HG03103 (cell line): ENCODE measurements at regions not wholly inside any gene's neighbourhood (a gene's known extent, or its start where the extent isn't known, plus 50 kb on each side); places are given as distances from the start of the nearest gene placed in this dataset.

Source experiments
- ATAC-seq: cut with Tn5 transposase; IDR thresholded peaks from one replicate; pipeline ENCODE4 v1.9.1; 2021; ENCODE audit warnings: low read depth; ENCODE audit not compliant: unreplicated experiment

- ATAC-seq = no peak
These were observed 146.2 kb upstream of the MBL2 start for GRCh38 chr10:52918714-52919305.

GRCh38 chr10:52915391-52915790 is 142.8 kb upstream of the MBL2 start:
- no peak for ATAC-seq

- no peak for ATAC-seq
These were observed 138.6 kb upstream of the MBL2 start for GRCh38 chr10:52911163-52911562.

GRCh38 chr10:52908478-52908877 is 135.9 kb upstream of the MBL2 start:
- no peak for ATAC-seq

GRCh38 chr10:52906046-52906445 is 133.5 kb upstream of the MBL2 start:
- ATAC-seq = no peak

- no peak for ATAC-seq
These were observed 130.9 kb upstream of the MBL2 start for GRCh38 chr10:52903397-52903938.

GRCh38 chr10:52900593-52900992 is 128.0 kb upstream of the MBL2 start:
- peak; percentile 77 for ATAC-seq

GRCh38 chr10:52897162-52897561 is 124.6 kb upstream of the MBL2 start:
- ATAC-seq = no peak

- no peak for ATAC-seq
These were observed 122.5 kb upstream of the MBL2 start for GRCh38 chr10:52895059-52895458.

GRCh38 chr10:52890281-52890680 is 117.7 kb upstream of the MBL2 start:
- no peak for ATAC-seq

GRCh38 chr10:52889611-52890010 is 117.0 kb upstream of the MBL2 start:
- ATAC-seq = no peak

- ATAC-seq = peak; percentile 96
These were observed 111.7 kb upstream of the MBL2 start for GRCh38 chr10:52883996-52884871.

- ATAC-seq = no peak
These were observed 106.7 kb upstream of the MBL2 start for GRCh38 chr10:52879091-52879807.

- ATAC-seq = no peak
These were observed 104.9 kb upstream of the MBL2 start for GRCh38 chr10:52877451-52877850.

GRCh38 chr10:52875336-52875735 is 102.8 kb upstream of the MBL2 start:
- ATAC-seq = no peak

- no peak for ATAC-seq
These were observed 102.0 kb upstream of the MBL2 start for GRCh38 chr10:52874581-52874980.

- ATAC-seq = no peak
These were observed 98.7 kb upstream of the MBL2 start for GRCh38 chr10:52871191-52871843.

GRCh38 chr10:52870562-52870961 is 98.0 kb upstream of the MBL2 start:
- ATAC-seq = no peak

- no peak for ATAC-seq
These were observed 97.3 kb upstream of the MBL2 start for GRCh38 chr10:52869864-52870263.

GRCh38 chr10:52865213-52865612 is 92.6 kb upstream of the MBL2 start:
- no peak for ATAC-seq
